C4-2B (cell line): ENCODE measurements at regions not wholly inside any gene's neighbourhood (a gene's known extent, or its start where the extent isn't known, plus 50 kb on each side); places are given as distances from the start of the nearest gene placed in this dataset.

Experiments
- H3K27ac ChIP-seq: fragments of 450-650 bp; 2 replicates; pipeline ENCODE4 v1.5.1; 2017
- ZFX ChIP-seq: fragments of 450-650 bp; IDR thresholded peaks from 2 replicates; pipeline ENCODE4 v1.6.1; 2017
- TF ChIP-seq, protein P1 (sequence below): fragments of 450-650 bp; conservative IDR thresholded peaks from 2 replicates; pipeline ENCODE4 v1.5.1; 2017; ENCODE audit warnings: mild to moderate bottlenecking

DNA sequence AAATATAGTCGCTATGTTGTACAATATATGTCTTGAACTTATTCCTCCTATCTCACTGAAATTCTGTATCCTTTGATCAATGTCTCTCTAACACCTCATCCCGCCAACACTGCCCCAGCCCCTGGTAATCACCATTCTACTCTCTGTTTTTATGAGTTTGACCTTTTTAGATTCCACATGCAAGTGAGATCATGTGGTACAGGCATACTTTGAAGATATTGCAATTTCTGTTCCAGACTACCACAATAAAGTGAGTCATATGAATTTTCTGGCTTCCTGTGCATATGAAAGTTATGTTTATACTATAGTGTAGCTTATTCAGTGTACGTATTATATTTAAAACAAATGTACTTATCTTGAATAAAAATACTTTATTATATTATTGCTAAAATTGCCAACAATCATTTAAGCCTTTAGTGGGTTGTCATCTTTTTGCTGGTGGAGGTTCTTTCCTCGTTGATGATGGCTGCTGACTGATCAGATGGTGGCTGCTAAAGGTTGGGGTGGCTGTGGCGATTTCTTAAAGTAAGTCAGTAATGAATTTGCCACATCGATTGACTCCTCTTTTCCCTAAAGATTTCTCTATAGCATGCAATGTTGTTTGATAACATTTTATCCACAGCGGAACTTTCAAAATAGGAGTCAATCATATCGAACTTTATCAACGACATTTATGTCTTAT lies 257.2 kb downstream of the NFKBIZ start:
- no peak overlapping the region for H3K27ac ChIP-seq
- no peak for TF ChIP-seq ZFX
- TF ChIP-seq, protein P1, sequence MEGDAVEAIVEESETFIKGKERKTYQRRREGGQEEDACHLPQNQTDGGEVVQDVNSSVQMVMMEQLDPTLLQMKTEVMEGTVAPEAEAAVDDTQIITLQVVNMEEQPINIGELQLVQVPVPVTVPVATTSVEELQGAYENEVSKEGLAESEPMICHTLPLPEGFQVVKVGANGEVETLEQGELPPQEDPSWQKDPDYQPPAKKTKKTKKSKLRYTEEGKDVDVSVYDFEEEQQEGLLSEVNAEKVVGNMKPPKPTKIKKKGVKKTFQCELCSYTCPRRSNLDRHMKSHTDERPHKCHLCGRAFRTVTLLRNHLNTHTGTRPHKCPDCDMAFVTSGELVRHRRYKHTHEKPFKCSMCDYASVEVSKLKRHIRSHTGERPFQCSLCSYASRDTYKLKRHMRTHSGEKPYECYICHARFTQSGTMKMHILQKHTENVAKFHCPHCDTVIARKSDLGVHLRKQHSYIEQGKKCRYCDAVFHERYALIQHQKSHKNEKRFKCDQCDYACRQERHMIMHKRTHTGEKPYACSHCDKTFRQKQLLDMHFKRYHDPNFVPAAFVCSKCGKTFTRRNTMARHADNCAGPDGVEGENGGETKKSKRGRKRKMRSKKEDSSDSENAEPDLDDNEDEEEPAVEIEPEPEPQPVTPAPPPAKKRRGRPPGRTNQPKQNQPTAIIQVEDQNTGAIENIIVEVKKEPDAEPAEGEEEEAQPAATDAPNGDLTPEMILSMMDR: no peak

DNA sequence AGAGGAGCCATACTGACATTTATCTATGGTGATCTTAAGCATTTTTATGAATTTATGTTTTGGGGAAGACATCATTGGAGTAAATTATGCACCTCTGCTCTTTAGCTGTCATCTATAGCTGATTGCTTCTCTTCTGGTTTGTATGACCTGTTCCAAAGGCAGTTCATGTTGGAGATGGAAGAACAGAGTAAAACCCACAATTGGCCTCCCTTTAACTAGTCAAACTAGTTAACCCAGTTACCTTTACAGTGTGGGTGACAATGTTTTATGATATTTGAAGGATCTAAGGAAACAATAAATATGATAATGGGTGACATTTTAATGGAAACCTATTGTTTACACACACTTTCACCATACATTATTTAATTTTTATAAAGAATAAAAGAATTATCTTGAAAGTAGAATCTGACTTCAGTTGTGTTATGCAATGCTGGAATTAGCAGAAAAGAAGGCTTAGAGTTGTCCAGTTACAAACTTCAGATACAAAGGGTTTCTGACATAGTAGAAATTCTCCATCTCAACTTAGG lies 263.5 kb downstream of the NFKBIZ start:
- H3K27ac ChIP-seq: no peak overlapping the region
- TF ChIP-seq, protein P1: no peak
- no peak for TF ChIP-seq ZFX

DNA sequence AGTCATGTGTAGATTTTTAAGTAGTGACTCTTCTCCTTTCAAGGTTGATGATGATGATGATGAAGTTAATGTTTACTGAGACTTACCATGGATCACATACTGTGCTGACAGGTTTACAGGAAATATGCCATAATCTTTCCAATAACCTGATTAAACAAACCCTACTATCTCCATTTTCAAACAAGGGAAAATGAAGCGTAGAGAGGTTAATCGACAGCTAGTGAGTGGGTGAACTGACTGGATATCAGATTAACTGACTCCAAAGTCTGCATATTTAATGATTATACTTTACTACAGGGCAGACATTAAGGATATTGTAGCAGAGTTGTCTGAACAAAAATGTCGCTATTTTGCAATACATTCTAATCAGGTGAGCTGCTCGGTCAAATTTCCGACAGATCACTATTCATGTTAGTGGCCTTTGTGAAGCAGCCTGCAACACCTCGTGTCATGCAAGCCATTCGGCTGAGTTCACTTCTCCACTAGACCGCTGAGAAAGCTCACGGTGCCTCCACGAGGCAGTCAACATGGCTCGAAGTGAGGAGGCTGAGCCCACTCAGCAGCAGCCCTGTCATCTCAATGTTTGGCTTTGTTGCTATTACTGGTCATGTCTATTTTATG lies 264.2 kb downstream of the NFKBIZ start:
- H3K27ac ChIP-seq: peak overlapping the region; percentile 46
- TF ChIP-seq, protein P1: no peak
- no peak for TF ChIP-seq ZFX

DNA sequence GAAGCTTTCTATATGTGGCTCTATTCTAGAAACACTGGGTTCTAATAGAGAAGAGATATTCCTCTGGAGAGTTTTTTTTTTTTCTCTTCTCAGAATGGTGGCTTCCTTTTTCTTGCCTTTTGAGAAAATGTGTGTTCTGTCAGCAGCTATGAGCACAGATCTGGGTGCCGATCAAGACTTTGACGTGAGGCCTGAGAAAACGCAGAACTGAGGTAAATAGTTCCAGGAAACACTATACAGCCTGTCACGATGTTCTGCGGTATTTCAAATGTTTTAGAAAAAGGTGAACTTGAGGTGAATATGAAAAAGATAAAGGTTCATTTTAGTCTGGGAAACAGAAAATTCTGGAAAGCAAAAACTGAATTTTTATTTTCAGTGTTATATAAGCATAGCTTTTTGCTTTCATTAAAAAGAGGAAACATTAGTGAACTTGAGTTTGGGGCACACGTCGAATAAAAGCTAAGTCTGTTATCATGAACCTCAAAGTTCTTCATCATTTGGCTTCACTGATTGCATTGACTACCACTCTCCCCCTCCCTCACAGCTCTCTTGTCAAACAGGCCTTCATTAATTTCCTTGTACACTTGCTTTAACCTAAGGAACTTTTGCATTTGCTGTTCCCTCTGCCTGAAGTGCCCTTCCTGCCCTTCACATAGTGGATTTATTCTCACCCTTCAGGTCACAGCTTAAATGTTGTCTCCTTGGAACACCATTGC lies 265.1 kb downstream of the NFKBIZ start:
- H3K27ac ChIP-seq: no peak overlapping the region
- TF ChIP-seq ZFX: no peak

DNA sequence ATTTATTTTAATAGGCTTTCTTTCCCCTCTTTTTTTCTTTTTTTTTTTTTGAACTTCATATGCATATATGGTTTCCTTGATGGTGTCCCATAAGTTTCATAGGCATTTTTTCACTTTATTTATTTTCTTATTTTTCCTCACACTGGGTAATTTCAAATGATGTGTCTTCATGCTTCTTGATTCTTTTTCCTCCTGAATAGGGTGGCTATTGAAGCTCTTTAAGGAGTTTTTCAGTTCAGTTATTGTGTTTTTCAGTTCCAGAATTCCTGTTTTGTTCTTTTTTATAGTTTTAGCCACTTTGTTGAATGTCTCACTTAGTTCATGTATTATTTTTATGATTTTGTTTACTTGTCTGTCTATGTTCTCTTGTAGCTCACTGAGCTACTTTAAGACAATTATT lies 273.2 kb downstream of the NFKBIZ start:
- no peak for TF ChIP-seq ZFX

DNA sequence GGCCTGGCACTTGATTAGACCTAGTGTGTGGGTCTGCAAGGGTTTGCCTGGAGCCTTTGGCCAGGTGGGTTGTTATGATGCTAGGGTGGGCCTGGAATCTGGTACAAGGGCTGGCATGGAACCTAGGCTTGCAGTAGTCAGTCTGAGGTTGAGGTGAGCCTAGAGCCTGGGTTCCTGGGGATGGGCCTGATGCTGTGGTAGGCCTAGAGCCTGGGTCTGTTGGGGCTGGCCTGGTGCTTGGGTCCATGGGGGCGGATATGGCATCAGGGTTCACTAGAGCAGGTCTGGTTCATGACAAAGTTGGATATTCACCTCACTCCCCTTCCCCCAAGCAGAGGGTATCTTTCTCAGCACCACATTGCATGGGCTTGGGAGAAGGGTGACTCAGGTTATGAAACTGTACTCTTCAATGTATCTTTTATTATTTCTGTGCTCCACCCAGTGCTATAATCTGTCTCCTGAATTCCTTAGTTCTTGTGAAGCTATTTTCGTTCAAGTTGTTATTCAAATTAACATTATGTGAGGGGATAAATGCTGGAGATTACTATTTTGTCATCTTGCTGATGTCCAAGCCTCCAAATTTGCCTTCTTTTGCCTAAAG lies 274.4 kb downstream of the NFKBIZ start:
- TF ChIP-seq, protein P1: no peak
- TF ChIP-seq ZFX: no peak
- no peak overlapping the region for H3K27ac ChIP-seq

More for the DNA sequence above, 273.2 kb downstream of the NFKBIZ start:
- H3K27ac ChIP-seq: no peak overlapping the region

DNA sequence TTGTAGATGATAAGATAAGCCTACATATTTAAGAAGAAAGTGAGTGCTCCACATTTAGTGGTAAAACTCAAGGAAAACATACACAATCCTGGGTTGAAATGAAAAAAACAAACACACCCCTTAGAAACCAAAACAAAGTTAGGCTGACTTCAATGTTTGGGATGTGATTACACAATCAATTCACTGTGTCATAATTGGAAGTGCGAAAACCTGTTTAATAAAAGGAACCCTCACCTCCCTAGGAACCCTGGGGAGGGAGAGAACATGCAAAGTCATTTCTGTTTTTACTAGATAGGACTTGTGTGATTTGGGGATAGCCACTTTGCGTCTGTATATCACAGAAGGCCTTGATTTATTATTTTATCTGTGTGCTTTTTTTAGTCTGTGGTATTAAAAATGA lies 275.0 kb downstream of the NFKBIZ start:
- no peak for TF ChIP-seq ZFX
- TF ChIP-seq, protein P1: no peak
- H3K27ac ChIP-seq: no peak overlapping the region

DNA sequence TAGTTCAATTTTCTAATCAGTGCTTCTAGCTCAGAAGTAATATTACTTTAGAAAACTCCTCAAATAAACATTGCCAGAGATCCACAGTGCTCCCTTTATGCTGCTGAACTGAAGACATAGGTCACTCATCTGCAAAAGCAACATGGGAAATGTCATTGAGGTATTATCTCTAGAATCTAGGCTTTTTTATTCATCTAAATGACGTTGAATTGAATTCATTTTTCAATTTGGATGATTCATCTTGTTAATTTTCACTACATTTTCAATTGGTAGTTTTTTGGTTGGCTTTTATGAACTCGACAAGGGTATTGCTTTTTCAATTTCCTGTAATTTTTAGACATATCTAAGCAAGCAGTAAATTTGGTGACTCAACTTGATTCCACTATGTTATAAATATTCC lies 275.4 kb downstream of the NFKBIZ start:
- H3K27ac ChIP-seq: no peak overlapping the region
- no peak for TF ChIP-seq ZFX
- TF ChIP-seq, protein P1: no peak
